GM10266 (cell line): ENCODE measurements at regions not wholly inside any gene's neighbourhood (a gene's known extent, or its start where the extent isn't known, plus 50 kb on each side); places are given as distances from the start of the nearest gene placed in this dataset.

Source experiments
- DNase-seq: peaks from one replicate; pipeline ENCODE4 v3.0.0; 2012; ENCODE audit errors: extremely low spot score
- CTCF ChIP-seq: IDR thresholded peaks from 2 replicates; pipeline ENCODE4 v1.5.1; 2012; ENCODE audit warnings: mild to moderate bottlenecking, low read depth; ENCODE audit not compliant: control insufficient read depth, insufficient read depth; ENCODE audit errors: missing control alignments

DNA sequence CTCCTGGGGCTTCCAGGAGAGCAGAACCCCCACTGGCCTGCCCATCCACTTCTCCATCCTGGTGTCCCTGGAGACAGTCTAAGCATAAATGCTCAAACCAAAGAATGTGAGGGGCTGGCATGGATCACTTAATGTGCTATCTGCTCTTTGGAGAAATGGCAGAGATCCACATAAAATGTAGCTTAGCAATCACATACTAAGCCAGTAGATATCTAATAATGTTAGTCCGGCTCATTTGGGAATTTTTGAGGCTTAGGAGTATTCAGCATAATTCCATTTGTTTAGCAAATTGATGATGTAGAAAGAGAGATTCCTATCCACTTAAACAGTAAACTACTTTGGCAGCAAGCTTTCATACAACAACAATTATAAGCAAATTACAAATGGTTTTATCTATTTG lies 90.7 kb downstream of the TENT5C start:
- DNase-seq: no peak
- TF ChIP-seq CTCF: no peak

DNA sequence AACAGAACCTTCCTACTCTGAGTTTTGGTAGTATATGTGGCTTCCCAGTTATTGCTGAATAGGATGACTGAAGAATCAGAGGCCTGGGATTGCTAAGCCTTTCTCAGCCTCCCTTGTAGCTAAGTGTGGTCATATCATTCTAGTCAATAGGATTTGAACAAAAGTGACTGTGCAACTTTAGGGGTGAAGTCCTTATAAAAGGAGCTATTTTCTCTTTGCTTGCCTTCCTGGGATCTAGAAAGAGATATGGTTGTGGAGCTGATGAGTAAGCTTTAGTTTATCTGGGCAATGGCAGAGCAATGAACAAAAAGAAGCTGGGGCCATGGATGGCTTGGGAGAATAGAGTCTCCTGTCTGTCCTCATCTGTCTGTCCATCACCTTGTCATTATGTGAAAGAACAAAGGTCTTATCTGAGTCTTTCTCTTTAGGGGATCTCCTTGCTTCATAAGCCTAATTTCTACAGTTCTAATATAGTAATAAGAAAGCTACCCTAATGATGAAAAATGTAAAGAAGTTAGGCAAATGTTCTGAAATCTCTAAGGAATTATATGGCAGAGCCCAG lies 91.5 kb downstream of the TENT5C start:
- DNase-seq: no peak

DNA sequence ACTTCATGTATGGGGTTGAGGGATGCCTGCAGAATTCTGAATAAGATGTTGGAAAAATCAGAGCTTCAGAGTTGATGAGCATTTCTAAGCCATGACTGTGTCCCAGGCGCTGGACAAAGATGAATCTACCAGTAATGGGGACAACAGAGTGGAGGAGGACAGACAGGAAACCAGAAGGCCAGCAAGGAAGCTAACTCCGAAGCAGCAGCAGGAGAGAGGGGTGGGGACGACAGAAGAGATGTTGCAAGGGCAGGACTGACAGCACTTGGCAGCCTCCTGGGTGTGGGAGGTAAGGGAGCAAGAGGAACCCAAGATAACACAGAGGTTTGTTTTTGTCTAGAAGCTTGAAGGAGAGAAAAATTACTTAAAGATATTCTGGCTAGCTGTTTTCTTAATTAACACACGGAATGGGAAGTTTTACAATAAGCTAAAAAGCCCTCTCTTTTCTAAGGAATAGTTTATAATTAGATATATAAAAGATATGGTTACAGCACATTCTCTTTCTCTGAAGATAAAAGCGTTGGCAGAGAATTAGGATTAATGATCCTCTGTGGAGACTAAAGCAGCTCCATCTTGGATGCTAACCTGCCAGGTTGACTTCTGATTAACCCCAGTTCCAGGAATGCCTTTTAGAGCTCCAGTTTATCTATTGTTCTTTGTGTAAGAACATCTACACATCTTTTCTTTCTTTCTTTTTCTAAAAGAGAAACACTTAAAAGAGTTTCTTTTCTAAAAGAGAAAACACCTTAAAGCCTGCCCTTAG lies 92.7 kb downstream of the TENT5C start:
- no peak for DNase-seq
- TF ChIP-seq CTCF: no peak

More for the DNA sequence above, 91.5 kb downstream of the TENT5C start:
- no peak for TF ChIP-seq CTCF

DNA sequence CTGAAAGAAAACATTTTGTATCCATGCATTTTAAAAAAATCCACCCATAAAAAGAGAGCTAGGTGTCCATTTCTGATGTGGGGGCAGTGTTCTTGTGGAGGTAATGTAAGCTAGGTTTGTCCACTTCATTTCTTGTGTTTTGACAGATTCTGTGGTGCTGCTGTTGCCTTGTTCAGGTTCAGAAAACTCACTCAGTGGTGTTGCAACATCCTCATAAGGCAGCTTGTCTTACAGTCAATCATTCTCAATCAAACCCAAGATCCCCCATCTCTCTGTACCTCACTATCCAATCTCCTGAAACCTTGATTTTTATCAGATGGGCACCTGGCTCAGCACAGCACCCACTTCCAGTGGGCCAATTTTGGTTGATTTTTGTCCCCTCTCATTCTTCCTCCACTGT lies 94.1 kb downstream of the TENT5C start:
- TF ChIP-seq CTCF: no peak
- no peak for DNase-seq

GRCh38 chr1:117702654-117703053 lies 96.8 kb downstream of the TENT5C start:
- TF ChIP-seq CTCF: no peak
- no peak for DNase-seq

DNA sequence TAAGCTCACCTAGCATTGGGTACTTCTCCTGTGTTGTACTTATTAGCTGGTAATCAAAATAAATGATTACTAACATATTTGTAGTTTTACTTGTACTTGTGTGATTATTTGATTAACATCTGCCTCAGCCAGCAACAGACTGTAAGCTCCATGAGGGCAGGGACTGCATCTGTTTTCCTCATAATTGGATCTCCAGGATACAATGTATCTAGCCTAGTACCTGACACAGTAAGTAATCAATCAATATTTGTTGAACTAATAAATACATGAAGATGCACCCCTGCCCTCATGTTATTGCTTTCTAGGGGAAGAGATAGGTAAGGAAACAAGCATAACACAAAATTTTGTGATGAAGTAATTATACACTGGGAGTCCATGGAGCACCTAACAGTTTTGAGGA lies 101.5 kb downstream of the TENT5C start:
- TF ChIP-seq CTCF: no peak
- DNase-seq: no peak
